GM23248 (cell line): ENCODE measurements at regions not wholly inside any gene's neighbourhood (a gene's known extent, or its start where the extent isn't known, plus 50 kb on each side); places are given as distances from the start of the nearest gene placed in this dataset.

Experiments
- DNase-seq: peaks from one replicate; pipeline ENCODE4 v3.0.0-alpha.2; 2015
- H2AFZ ChIP-seq: fragments of 200-600 bp; sonication (generic); 2 replicates; pipeline ENCODE4 v1.6.1; 2016; ENCODE audit warnings: antibody characterized with exemption
- H3F3A ChIP-seq: fragments of 200-600 bp; sonication (generic); 2 replicates; pipeline ENCODE4 v1.6.1; 2016; ENCODE audit warnings: mild to moderate bottlenecking, antibody characterized with exemption, mixed run types; ENCODE audit not compliant: insufficient read depth
- H3K27ac ChIP-seq: fragments of 200-600 bp; sonication (generic); 2 replicates; pipeline ENCODE4 v1.5.1; 2016; ENCODE audit warnings: mild to moderate bottlenecking
- H3K27me3 ChIP-seq: fragments of 200-600 bp; sonication (generic); replicated peaks from 2 replicates; pipeline ENCODE4 v1.6.1; 2016; ENCODE audit warnings: mild to moderate bottlenecking; ENCODE audit not compliant: insufficient read depth
- H3K36me3 ChIP-seq: fragments of 200-600 bp; sonication (generic); 2 replicates; pipeline ENCODE4 v1.6.1; 2016; ENCODE audit warnings: low read depth, mild to moderate bottlenecking
- H3K4me1 ChIP-seq: fragments of 200-600 bp; sonication (generic); 2 replicates; pipeline ENCODE4 v1.6.1; 2016; ENCODE audit warnings: mild to moderate bottlenecking; ENCODE audit not compliant: insufficient read depth
- H3K4me2 ChIP-seq: fragments of 200-600 bp; sonication (generic); one replicate; pipeline ENCODE4 v1.6.1; 2016; ENCODE audit warnings: mild to moderate bottlenecking; ENCODE audit not compliant: unreplicated experiment
- H3K4me3 ChIP-seq: fragments of 200-600 bp; sonication (generic); 2 replicates; pipeline ENCODE4 v1.5.1; 2016; ENCODE audit warnings: mild to moderate bottlenecking
- H3K79me2 ChIP-seq: fragments of 200-600 bp; sonication (generic); 2 replicates; pipeline ENCODE4 v1.6.1; 2016; ENCODE audit warnings: mild to moderate bottlenecking; ENCODE audit not compliant: insufficient read depth
- H3K9ac ChIP-seq: fragments of 200-600 bp; sonication (generic); 2 replicates; pipeline ENCODE4 v1.6.1; 2016; ENCODE audit warnings: mild to moderate bottlenecking
- H3K9me2 ChIP-seq: fragments of 200-600 bp; sonication (generic); 2 replicates; pipeline ENCODE4 v1.6.1; 2016; ENCODE audit warnings: mixed run types, mild to moderate bottlenecking, moderate library complexity; ENCODE audit not compliant: insufficient read depth
- H3K9me3 ChIP-seq: fragments of 200-600 bp; sonication (generic); one replicate; pipeline ENCODE4 v1.6.1; 2017; ENCODE audit warnings: low read depth
- H4K20me1 ChIP-seq: fragments of 200-600 bp; sonication (generic); 2 replicates; pipeline ENCODE4 v1.6.0; 2016; ENCODE audit not compliant: insufficient read depth
- EZH2 ChIP-seq: fragments of 200-600 bp; sonication (generic); IDR thresholded peaks from 2 replicates; pipeline ENCODE4 v1.6.1; 2018; ENCODE audit warnings: antibody characterized with exemption, mild to moderate bottlenecking; ENCODE audit not compliant: insufficient read depth, poor library complexity, severe bottlenecking
- EZH2phosphoT487 ChIP-seq: fragments of 200-600 bp; sonication (generic); IDR thresholded peaks from 2 replicates; pipeline ENCODE4 v1.6.1; 2018; ENCODE audit warnings: antibody characterized with exemption, moderate library complexity, mild to moderate bottlenecking, low read depth; ENCODE audit not compliant: insufficient read depth
- WGBS, 2 experiments: methylation state at CpG; one replicate each; pipeline ENCODE4 v1.1.6; 2015 to 2017; ENCODE audit warnings: low lambda C conversion rate in 2 of 2, low coverage in 1 of 2; ENCODE audit errors: missing lambda C conversion rate in 2 of 2; 5-methylcytosine and 5-hydroxymethylcytosine counted together
- in situ Hi-C: fragments of 300-500 bp; cut with MboI; formaldehyde crosslinking; loops from 2 replicates; pipeline ENCODE4 v1.15.0; 2020

DNA sequence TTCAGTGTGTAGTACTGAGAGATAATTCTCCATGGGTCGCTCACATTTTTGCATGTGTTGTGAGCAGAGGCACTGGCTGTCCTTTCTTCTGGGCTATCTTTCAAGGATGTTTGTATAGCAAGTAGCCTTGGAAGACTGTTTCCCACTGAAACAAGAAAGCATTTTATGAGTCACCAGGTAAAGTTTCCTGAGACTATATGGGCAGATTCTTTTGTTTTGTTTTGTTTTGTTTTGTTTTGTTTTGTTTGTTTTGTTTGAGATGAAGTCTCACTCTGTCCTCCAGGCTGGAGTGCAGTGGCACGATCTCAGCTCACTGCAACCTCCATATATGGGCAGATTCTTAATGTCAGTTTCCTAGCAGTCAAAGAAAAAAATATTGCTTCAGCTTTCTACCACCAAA is 912.6 kb downstream of the TTLL7 start:
- in situ Hi-C loops: no loop called here
- no peak overlapping the region for H3K27ac ChIP-seq

DNA sequence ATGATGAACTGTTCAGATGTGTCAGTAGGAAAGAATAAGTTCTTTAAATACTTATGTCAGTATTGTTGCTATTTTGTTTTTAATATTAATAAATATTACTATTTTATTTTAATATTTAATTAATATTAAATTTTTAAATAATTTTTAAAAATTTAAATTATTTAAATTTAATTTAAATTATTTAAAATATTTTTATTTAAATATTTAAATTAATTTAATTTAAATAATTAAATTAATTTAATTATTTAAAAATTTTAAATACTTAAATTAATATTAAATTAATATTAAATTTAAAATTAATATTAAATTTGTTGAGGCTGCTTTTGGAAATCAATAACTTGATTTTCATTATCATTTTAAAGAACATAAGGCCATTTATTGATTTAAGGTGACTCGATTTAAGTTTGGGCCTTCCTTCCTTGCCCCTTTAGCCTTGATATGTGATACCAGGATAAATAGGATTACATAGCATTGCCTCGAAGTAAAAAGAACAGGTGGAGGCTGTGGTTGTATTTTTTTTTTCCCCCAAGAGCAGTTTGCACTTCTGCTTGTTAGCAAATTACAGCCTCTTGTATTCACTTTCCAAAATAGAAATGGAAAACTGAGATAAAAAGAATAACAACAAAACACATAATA is 915.2 kb downstream of the TTLL7 start:
- no peak for DNase-seq
- Histone ChIP-seq H3K27me3 (no peaks in the 10 kb centered on the region), H3K4me2 (no peak overlapping the region), H3K27ac (no peak overlapping the region), H3K79me2 (no peaks in the 10 kb centered on the region), H2AFZ (no peak overlapping the region), H4K20me1 (no peaks in the 10 kb centered on the region), H3K9ac (no peak overlapping the region), H3K4me3 (no peak overlapping the region), H3F3A (no peaks in the 10 kb centered on the region), H3K36me3 (no peaks in the 10 kb centered on the region), H3K4me1 (no peaks in the 10 kb centered on the region), H3K9me3 (no peaks in the 10 kb centered on the region), H3K9me2 (no peaks in the 10 kb centered on the region)
- in situ Hi-C loops: no loop called here
- 58 to 60% methylated on average over 2 of the region's 2 CpGs for WGBS, 2 experiments
- no peak for TF ChIP-seq EZH2phosphoT487
- no peak for TF ChIP-seq EZH2

More for the DNA sequence above, 912.6 kb downstream of the TTLL7 start:
- Histone ChIP-seq H3F3A (no peaks in the 10 kb centered on the region), H3K4me1 (no peaks in the 10 kb centered on the region), H4K20me1 (no peaks in the 10 kb centered on the region), H2AFZ (no peak overlapping the region), H3K4me2 (no peak overlapping the region), H3K9ac (no peak overlapping the region), H3K36me3 (no peaks in the 10 kb centered on the region), H3K27me3 (no peaks in the 10 kb centered on the region), H3K79me2 (no peaks in the 10 kb centered on the region), H3K4me3 (no peak overlapping the region), H3K9me2 (no peaks in the 10 kb centered on the region), H3K9me3 (no peaks in the 10 kb centered on the region)
- WGBS, 2 experiments: 0 to 3% methylated on average over 2 of the region's 2 CpGs
- no peak for TF ChIP-seq EZH2
- TF ChIP-seq EZH2phosphoT487: no peak
- DNase-seq: no peak

GRCh38 chr1:83077411-83077810 is 921.5 kb downstream of the TTLL7 start:
- 55 to 67% methylated on average over 2 of the region's 2 CpGs for WGBS, 2 experiments
- Histone ChIP-seq H3K9me3 (no peaks in the 10 kb centered on the region), H3K27me3 (no peaks in the 10 kb centered on the region), H4K20me1 (no peaks in the 10 kb centered on the region), H2AFZ (no peak overlapping the region), H3K4me2 (no peak overlapping the region), H3K4me3 (no peak overlapping the region), H3K9ac (no peak overlapping the region), H3F3A (no peaks in the 10 kb centered on the region), H3K9me2 (no peaks in the 10 kb centered on the region), H3K79me2 (no peaks in the 10 kb centered on the region), H3K36me3 (no peaks in the 10 kb centered on the region), H3K27ac (no peak overlapping the region), H3K4me1 (no peaks in the 10 kb centered on the region)
- no peak for DNase-seq
- TF ChIP-seq EZH2: no peak
- no peak for TF ChIP-seq EZH2phosphoT487
- in situ Hi-C loops: no loop called here

DNA sequence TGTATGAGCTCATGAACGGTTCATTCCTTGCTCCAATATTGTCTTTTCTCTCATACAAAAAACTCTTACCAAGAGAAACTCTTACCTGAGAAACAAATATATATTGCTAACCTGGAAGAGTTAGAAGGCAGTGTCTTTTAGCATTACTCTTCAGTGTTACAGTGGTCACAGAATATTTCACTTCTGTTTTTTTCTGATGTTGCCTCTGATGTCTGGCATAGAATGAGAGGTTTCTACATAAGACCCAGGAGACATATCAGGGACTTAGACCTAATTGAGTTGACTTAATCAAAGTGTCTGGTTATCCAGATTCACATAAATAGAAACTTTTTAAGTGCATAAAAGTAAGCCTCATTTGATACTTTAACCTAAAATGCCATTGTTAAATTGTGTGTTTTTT is 923.8 kb downstream of the TTLL7 start:
- no peaks in the 10 kb centered on the region for H4K20me1 ChIP-seq
- TF ChIP-seq EZH2: no peak
- TF ChIP-seq EZH2phosphoT487: no peak
- in situ Hi-C loops: no loop called here
- no peaks in the 10 kb centered on the region for H3K9me2 ChIP-seq
- H3K79me2 ChIP-seq: no peaks in the 10 kb centered on the region
- H3K4me2 ChIP-seq: no peak overlapping the region
- DNase-seq: no peak
- H3K27ac ChIP-seq: no peak overlapping the region
- no peaks in the 10 kb centered on the region for H3K9me3 ChIP-seq
- no peaks in the 10 kb centered on the region for H3K4me1 ChIP-seq
- no peaks in the 10 kb centered on the region for H3K27me3 ChIP-seq
- WGBS, 2 experiments: 76 to 92% methylated on average over 1 of the region's 1 CpG
- H3K9ac ChIP-seq: no peak overlapping the region
- no peak overlapping the region for H2AFZ ChIP-seq
- H3F3A ChIP-seq: no peaks in the 10 kb centered on the region
- no peaks in the 10 kb centered on the region for H3K36me3 ChIP-seq
- H3K4me3 ChIP-seq: no peak overlapping the region
